ENCODE measurements at regions not wholly inside any gene's neighbourhood (a gene's known extent, or its start where the extent isn't known, plus 50 kb on each side); places are given as distances from the start of the nearest gene placed in this dataset.

GRCh38 chr11:19594326-19594725 lies 118.3 kb upstream of the NAV2 start:
- no peak overlapping the region for H3K27ac ChIP-seq
- TF ChIP-seq CTCF (conservative IDR thresholded peaks at IDR 0.05) = no peak

GRCh38 chr11:19592842-19593241 lies 119.8 kb upstream of the NAV2 start:
- TF ChIP-seq CTCF (conservative IDR thresholded peaks at IDR 0.05) = no peak
- H3K27ac ChIP-seq = no peak overlapping the region

- H3K27ac ChIP-seq = no peak overlapping the region
- no peak for TF ChIP-seq CTCF (conservative IDR thresholded peaks at IDR 0.05)
These were observed 122.9 kb upstream of the NAV2 start for GRCh38 chr11:19589567-19590260.

- no peak for TF ChIP-seq CTCF (conservative IDR thresholded peaks at IDR 0.05)
- H3K27ac ChIP-seq = no peak overlapping the region
These were observed 124.7 kb upstream of the NAV2 start for GRCh38 chr11:19587979-19588378.

- TF ChIP-seq CTCF (conservative IDR thresholded peaks at IDR 0.05) = no peak
- no peak overlapping the region for H3K27ac ChIP-seq
These were observed 132.0 kb upstream of the NAV2 start for GRCh38 chr11:19580646-19581045.

- no peak overlapping the region for H3K27ac ChIP-seq
- no peak for TF ChIP-seq CTCF (conservative IDR thresholded peaks at IDR 0.05)
These were observed 132.7 kb upstream of the NAV2 start for GRCh38 chr11:19579957-19580356.

- no peak for TF ChIP-seq CTCF (conservative IDR thresholded peaks at IDR 0.05)
- peak overlapping the region; percentile 91 for H3K27ac ChIP-seq
These were observed 133.8 kb upstream of the NAV2 start for GRCh38 chr11:19578871-19579270.
